Epithelial cell of esophagus (primary cell): ENCODE measurements at regions not wholly inside any gene's neighbourhood (a gene's known extent, or its start where the extent isn't known, plus 50 kb on each side); places are given as distances from the start of the nearest gene placed in this dataset.

Source experiments
- DNase-seq: peaks from one replicate; pipeline ENCODE4 v3.0.0; 2010; ENCODE audit warnings: low read depth
- H3K4me3 ChIP-seq: 2 replicates; pipeline ENCODE4 v1.5.1; 2011; ENCODE audit warnings: mild to moderate bottlenecking, low read length, control low read depth
- CTCF ChIP-seq: IDR thresholded peaks from 2 replicates; pipeline ENCODE4 v1.5.1; 2011; ENCODE audit warnings: low read depth, mild to moderate bottlenecking, low read length, control low read depth, inconsistent platforms; ENCODE audit not compliant: insufficient read depth; ENCODE audit errors: missing control alignments

DNA sequence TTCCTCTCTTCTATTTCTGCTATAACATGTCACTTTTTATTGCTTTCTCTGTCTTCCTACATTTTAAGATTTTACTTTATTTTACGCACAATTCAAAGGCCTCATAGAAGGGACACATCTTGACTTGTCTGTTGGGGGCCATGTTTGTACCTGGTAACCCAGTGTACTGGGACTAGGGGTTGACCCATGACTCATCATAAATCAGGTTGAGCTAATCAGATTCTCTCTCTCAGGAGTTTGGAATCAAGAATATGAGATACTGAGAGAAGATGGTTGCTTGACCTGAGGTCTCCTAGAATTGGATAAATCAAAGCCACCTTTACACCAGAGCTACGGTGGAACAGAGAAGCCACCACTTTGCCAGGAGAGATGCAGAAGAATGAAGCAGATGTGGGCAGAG lies 153.0 kb downstream of the UXS1 start:
- TF ChIP-seq CTCF = no peak
- DNase-seq = no peak
- H3K4me3 ChIP-seq = no peak overlapping the region

GRCh38 chr2:106039634-106040315 lies 154.3 kb downstream of the UXS1 start:
- DNase-seq = no peak
- no peak overlapping the region for H3K4me3 ChIP-seq
- TF ChIP-seq CTCF = no peak

DNA sequence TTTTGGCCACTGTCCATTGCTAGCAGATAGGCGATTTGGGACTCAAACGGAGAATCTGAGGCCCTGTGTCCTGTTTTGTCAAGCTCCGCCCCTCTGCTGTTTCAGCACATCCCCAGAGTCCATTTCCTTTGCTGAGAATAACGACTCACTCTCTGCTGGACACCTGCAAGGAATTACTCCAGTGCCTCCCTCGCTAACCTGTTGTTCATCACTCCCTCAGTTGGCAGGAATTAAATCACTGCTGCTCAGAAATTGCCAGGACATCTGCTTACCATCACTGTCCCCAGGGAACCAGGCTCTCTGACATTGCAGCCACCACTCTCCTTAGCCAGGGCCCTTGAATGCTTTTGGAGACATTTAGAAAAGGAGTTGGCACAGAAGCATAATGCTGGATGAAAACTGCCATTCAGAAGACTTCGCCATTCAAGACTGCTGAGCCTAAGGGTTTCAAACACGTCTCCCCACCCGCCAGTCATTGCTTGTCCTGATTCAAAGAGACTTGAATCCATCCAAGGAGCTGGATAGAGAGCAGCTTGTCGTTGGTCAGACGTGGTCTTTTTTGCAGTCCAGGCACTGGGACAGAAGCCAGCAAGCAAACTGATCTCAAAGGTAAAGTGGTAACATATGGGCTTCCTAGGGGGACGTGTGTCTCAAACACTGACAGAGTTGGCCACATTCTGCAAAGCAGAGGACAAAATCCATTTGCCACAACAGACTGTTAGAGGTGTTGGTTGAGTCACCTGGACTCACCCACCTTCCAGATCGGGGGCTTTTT lies 155.3 kb downstream of the UXS1 start:
- DNase-seq = no peak
- no peak overlapping the region for H3K4me3 ChIP-seq
- TF ChIP-seq CTCF = no peak

DNA sequence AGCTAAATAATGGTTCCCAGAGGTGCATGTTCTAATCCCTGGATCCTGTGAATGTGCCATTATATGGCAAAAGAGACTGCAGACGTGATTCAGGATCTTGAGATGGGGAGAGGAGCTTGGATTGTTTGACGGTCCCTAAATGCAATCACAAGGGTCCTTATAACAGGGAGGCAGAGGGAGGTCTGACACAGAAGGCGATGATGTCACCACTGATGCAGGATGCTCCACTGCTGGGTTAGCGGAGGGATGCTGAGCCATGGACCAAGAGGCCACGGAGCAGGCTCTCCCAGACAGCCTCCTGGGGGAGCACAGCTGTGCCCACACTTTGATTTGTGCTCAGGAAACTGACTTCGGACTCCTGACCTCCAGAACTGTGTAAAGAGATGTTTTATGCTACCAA lies 156.2 kb downstream of the UXS1 start:
- no peak for TF ChIP-seq CTCF
- no peak for DNase-seq

DNA sequence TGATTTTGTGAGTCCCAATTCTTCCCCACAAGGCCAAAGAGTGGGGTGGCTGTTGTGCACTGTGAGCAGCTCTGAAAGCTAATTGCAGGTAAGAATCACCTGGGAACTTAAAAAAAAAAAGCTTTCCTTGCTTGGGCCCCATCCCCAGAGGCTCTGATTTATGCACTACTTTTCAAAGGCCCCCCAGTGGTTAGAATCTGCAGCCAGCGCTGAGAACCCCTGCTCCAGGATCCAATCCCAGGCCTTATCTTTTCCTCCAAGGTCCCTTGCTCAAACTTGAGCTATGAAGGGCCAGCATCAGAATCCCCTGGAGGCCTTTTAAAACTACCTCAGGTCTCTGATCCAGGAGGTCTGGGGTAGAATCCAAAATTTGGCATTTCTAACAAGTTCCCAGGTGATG lies 156.8 kb downstream of the UXS1 start:
- no peak for TF ChIP-seq CTCF
- no peak overlapping the region for H3K4me3 ChIP-seq
- no peak for DNase-seq

More for the DNA sequence above, 156.2 kb downstream of the UXS1 start:
- no peak overlapping the region for H3K4me3 ChIP-seq

- no peak for TF ChIP-seq CTCF
- no peak overlapping the region for H3K4me3 ChIP-seq
- no peak for DNase-seq
Observed at GRCh38 chr2:106034325-106034724, 159.8 kb downstream of the UXS1 start.

DNA sequence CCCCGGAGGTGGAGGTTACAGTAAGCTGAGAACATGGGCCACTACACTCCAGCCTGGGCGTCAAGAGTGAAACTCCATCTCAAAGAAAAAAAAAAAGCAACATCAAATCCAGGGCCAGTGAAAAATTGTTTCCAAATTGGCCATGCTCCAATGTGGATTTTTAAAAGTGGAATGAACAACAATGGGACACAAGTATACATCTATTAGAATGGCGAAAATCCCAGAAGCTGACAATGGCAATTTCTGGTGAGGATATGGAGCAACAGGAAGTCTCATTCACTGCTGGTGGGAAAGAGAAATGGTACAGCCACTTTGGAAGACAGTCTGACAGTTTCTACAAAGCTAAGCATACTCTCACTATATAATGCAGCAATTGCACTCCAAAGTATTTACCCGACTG lies 161.4 kb downstream of the UXS1 start:
- H3K4me3 ChIP-seq = no peak overlapping the region
- no peak for TF ChIP-seq CTCF
- DNase-seq = no peak
